DND-41 (cell line): ENCODE measurements at regions not wholly inside any gene's neighbourhood (a gene's known extent, or its start where the extent isn't known, plus 50 kb on each side); places are given as distances from the start of the nearest gene placed in this dataset.
"Not testable (repeated sequence)": the region's sequence is repeated elsewhere in the genome, so short reads cannot be mapped to it uniquely, and the experiment has no call there.

Experiments used
- CTCF ChIP-seq: IDR thresholded peaks from 2 replicates; pipeline ENCODE4 v1.5.1; 2012; ENCODE audit warnings: borderline replicate concordance, low read length, moderate library complexity, mild to moderate bottlenecking; ENCODE audit not compliant: poor library complexity, severe bottlenecking; ENCODE audit errors: extremely low read depth
- EZH2 ChIP-seq: IDR thresholded peaks from 3 replicates; pipeline ENCODE4 v1.6.1; 2012; ENCODE audit warnings: borderline replicate concordance, low read depth, mild to moderate bottlenecking, moderate library complexity, low read length, inconsistent platforms; ENCODE audit not compliant: severe bottlenecking

- TF ChIP-seq CTCF, EZH2: not testable (repeated sequence)
Measured at GRCh38 chr6:137643210-137643609, 149.0 kb upstream of the OLIG3 start.
